ENCODE measurements at regions not wholly inside any gene's neighbourhood (a gene's known extent, or its start where the extent isn't known, plus 50 kb on each side); places are given as distances from the start of the nearest gene placed in this dataset.

DNA sequence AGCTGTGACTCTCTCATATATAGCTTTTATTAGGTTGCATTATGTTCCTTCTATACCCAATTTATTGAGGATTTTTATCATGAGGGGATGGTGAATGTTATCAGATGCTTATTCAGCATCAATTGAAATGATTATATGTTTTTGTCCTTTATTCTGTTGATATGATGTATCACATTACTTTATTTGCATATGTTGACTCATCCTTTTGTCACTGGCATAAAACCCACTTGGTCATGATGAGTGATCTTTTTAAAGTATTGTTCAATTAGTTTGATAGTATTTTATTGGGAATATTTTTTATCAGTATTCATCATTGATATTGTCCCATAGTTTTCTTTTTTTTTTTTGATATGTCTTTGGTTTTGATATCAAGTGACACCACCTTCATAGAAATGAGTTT lies 529.9 kb downstream of the MMUT start:
- no peaks in the 10 kb centered on the region for H3K36me3 Mint-ChIP-seq (ENCODE audit: low read depth)
- no peaks in the 10 kb centered on the region for H3K27me3 Mint-ChIP-seq
- H3K4me3 Mint-ChIP-seq: no peak overlapping the region
- intact Hi-C loops (cut with micrococcal nuclease): no loop called here
- ATAC-seq (ENCODE audit: low read depth) (no peak), DNase-seq (no peak)
- TF ChIP-seq, protein P1, sequence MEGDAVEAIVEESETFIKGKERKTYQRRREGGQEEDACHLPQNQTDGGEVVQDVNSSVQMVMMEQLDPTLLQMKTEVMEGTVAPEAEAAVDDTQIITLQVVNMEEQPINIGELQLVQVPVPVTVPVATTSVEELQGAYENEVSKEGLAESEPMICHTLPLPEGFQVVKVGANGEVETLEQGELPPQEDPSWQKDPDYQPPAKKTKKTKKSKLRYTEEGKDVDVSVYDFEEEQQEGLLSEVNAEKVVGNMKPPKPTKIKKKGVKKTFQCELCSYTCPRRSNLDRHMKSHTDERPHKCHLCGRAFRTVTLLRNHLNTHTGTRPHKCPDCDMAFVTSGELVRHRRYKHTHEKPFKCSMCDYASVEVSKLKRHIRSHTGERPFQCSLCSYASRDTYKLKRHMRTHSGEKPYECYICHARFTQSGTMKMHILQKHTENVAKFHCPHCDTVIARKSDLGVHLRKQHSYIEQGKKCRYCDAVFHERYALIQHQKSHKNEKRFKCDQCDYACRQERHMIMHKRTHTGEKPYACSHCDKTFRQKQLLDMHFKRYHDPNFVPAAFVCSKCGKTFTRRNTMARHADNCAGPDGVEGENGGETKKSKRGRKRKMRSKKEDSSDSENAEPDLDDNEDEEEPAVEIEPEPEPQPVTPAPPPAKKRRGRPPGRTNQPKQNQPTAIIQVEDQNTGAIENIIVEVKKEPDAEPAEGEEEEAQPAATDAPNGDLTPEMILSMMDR (IDR thresholded peaks at IDR 0.05): no peak
- no peak overlapping the region for H3K27ac Mint-ChIP-seq
- ChIA-PET CTCF (no interaction called here), POLR2A (no interaction called here)
- H3K9me3 Mint-ChIP-seq: peaks cover 12% of the 10 kb centered on the region
- no peaks in the 10 kb centered on the region for H3K4me1 Mint-ChIP-seq

DNA sequence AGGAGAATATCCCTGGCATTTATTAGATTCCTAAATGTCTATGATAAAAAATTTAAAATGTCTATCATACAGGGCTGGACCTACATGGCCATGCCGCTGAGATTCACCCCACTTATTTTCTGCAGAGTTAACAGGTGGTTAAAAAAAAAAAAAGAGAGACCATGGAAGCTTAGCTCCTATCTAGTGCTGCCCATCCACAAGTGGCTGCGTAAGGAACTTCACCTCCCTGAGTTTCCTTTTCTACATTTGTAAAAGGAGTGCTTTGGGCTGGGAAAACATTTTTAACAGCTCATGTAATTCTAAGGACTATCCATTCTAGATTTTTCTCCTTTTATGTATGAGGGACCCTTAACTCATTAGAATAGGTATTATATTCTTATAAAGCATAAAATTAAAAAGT lies 534.1 kb downstream of the MMUT start:
- intact Hi-C loops (cut with micrococcal nuclease): no loop called here

DNA sequence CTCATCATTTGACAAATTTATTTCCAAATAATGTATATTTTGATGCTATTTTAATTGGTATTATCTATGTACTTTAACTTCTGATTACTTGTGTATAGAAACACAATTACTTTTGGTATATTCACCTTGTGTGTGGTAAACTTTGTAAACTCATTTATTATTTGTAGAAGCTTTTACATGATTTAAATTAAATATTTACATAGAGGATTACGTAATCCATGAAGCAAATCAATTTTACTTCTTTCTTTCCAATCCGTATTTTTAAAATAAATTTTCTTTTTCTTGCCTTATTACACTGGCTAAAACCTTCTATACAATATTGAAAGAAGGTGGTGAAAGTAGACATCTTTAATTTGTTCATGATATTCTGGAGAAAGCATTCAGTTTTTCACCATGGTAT lies 540.2 kb downstream of the MMUT start:
- CTCF ChIA-PET: no interaction called here
- TF ChIP-seq, protein P1 (IDR thresholded peaks at IDR 0.05): no peak
- ATAC-seq (ENCODE audit: low read depth): no peak
- Mint-ChIP-seq H3K27ac (no peak overlapping the region), H3K4me3 (no peak overlapping the region), H3K4me1 (no peaks in the 10 kb centered on the region), H3K9me3 (peaks cover 6% of the 10 kb centered on the region), H3K36me3 (ENCODE audit: low read depth) (no peaks in the 10 kb centered on the region), H3K27me3 (no peaks in the 10 kb centered on the region)
- intact Hi-C loops (cut with micrococcal nuclease): no loop called here
- POLR2A ChIA-PET: no interaction called here
- no peak for DNase-seq

More for the DNA sequence above, 534.1 kb downstream of the MMUT start:
- TF ChIP-seq, protein P1 (IDR thresholded peaks at IDR 0.05): no peak
- Mint-ChIP-seq H3K36me3 (ENCODE audit: low read depth) (no peaks in the 10 kb centered on the region), H3K4me1 (no peaks in the 10 kb centered on the region), H3K27ac (no peak overlapping the region), H3K27me3 (no peaks in the 10 kb centered on the region), H3K4me3 (no peak overlapping the region), H3K9me3 (peaks cover 3% of the 10 kb centered on the region)
- ChIA-PET POLR2A (no interaction called here), CTCF (no interaction called here)
- no peak for DNase-seq
- no peak for ATAC-seq (ENCODE audit: low read depth)

DNA sequence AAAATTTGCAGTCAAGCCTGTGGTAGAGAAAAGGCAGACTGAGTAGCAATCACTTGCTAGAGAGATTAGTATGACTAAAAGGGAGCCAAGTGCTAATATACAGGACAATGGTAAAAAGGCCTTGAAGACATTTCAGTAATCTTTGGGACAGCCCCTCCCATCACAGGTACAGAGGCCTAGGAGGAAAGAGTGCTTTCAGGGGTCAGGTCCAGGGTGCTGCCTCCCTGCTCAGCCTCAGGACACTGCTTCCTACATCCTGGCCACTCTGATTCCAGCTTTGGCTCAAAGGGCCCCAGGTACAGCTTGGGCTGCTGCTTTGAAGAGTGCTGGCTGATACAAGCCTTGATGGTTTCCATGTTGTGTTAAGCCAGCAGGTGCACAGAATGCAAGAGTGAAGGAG lies 543.5 kb downstream of the MMUT start:
- ATAC-seq (ENCODE audit: low read depth) (no peak), DNase-seq (no peak)
- no peak overlapping the region for H3K27ac Mint-ChIP-seq
- no peaks in the 10 kb centered on the region for H3K27me3 Mint-ChIP-seq
- no peak overlapping the region for H3K4me3 Mint-ChIP-seq
- TF ChIP-seq, protein P1 (IDR thresholded peaks at IDR 0.05): no peak
- ChIA-PET CTCF (no interaction called here), POLR2A (no interaction called here)
- H3K36me3 Mint-ChIP-seq (ENCODE audit: low read depth): no peaks in the 10 kb centered on the region
- peaks cover 12% of the 10 kb centered on the region for H3K9me3 Mint-ChIP-seq
- intact Hi-C loops (cut with micrococcal nuclease): no loop called here
- H3K4me1 Mint-ChIP-seq: no peaks in the 10 kb centered on the region

DNA sequence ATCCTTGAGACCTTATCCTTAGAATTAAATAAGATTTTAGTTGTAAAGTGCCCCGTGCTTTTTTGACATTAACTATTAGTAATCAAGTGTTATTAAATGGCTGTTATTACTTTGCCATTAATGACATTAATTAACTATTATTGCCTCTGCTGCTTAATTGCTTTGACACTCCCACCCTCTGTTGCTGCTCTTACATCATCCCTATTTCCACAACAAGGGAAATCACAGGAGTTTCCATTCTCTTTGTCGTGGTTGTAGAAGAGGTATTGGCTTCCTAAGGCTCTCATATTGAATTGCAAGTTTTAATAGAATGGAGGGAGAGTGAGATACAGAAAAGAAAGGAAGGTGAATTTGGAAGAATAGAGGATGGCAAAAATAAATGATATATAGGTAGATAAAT lies 545.8 kb downstream of the MMUT start:
- POLR2A ChIA-PET: no interaction called here
- no peaks in the 10 kb centered on the region for H3K27me3 Mint-ChIP-seq
- TF ChIP-seq, protein P1 (IDR thresholded peaks at IDR 0.05): no peak
- no peak overlapping the region for H3K27ac Mint-ChIP-seq
- no peak for DNase-seq
- intact Hi-C loops (cut with micrococcal nuclease): no loop called here
- H3K4me1 Mint-ChIP-seq: no peaks in the 10 kb centered on the region
- H3K4me3 Mint-ChIP-seq: no peak overlapping the region
- no peak for ATAC-seq (ENCODE audit: low read depth)
- H3K36me3 Mint-ChIP-seq (ENCODE audit: low read depth): no peaks in the 10 kb centered on the region
- CTCF ChIA-PET: no interaction called here
- peaks cover 18% of the 10 kb centered on the region for H3K9me3 Mint-ChIP-seq
